GM21717 (cell line): ENCODE measurements at regions not wholly inside any gene's neighbourhood (a gene's known extent, or its start where the extent isn't known, plus 50 kb on each side); places are given as distances from the start of the nearest gene placed in this dataset.

Experiments used
- ATAC-seq: cut with Tn5 transposase; IDR thresholded peaks from one replicate; pipeline ENCODE4 v1.9.1; 2021; ENCODE audit warnings: mild to moderate bottlenecking, moderate library complexity; ENCODE audit not compliant: unreplicated experiment

- no peak for ATAC-seq
Measured at GRCh38 chr4:135605076-135605475, 1403.5 kb upstream of the PABPC4L start.

GRCh38 chr4:135604531-135604930 lies 1402.9 kb upstream of the PABPC4L start:
- ATAC-seq: no peak

- ATAC-seq: no peak
Measured at GRCh38 chr4:135601351-135601750, 1399.8 kb upstream of the PABPC4L start.

DNA sequence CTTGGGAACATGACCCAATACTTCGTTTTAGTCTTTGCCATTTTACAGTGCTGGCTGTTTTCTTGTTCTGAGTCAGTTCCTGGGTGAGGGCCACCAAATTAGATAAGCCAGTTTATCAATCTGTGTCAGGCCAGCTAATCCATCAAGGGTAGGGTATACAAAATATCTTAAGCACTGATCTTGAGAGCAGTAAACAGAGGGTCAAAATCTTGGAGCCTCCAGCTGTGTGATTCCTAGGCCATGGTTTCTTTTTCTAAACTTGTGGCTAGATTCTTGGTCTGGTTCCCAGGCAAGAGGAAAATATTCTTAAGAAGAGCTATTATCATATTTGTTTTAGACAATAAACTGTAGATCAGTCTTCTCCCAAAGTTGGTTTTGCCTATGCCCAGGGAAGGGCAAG lies 1396.6 kb upstream of the PABPC4L start:
- ATAC-seq: no peak

- ATAC-seq: no peak
Measured at GRCh38 chr4:135594521-135594920, 1392.9 kb upstream of the PABPC4L start.

GRCh38 chr4:135575041-135575440 lies 1373.5 kb upstream of the PABPC4L start:
- no peak for ATAC-seq

DNA sequence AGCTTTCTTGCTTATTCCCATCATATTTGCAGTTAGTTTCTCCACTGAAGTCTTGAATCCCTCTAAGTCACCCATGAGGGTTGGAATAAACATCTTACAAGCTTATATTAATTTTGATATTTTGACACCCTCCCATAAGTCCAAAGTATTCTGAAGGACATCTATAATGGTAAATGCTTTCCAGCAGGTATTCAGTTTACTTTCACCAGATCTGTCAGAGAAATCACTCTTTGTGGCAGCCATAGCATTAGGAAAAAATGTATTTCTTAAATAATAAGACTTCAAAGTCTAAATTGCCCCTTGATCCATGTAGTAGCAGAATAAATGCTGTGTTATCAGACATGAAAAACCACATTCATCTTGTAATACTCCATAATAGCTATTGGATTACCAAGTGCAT lies 1371.7 kb upstream of the PABPC4L start:
- no peak for ATAC-seq

- no peak for ATAC-seq
Measured at GRCh38 chr4:135564090-135564489, 1362.5 kb upstream of the PABPC4L start.

DNA sequence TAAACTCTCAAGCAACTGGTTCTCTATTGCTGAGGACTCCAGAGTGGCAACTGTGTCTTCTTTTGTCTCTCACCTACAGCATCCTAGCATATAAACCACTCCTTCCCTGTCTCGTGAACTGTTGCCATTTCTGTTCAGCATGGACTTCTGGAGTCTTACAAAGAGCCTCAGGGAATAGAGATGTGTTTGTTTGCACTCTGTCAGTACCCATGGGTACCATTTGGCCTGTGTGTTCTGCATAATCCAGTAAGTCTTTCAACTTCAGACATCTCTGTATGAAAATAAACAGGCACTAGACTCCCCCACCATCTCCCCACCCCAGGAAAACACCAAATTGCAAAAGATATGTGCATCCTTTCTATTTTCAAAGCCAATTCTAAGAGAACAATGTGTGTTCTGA lies 1351.6 kb upstream of the PABPC4L start:
- ATAC-seq: no peak

GRCh38 chr4:135552131-135552530 lies 1350.5 kb upstream of the PABPC4L start:
- ATAC-seq: no peak

DNA sequence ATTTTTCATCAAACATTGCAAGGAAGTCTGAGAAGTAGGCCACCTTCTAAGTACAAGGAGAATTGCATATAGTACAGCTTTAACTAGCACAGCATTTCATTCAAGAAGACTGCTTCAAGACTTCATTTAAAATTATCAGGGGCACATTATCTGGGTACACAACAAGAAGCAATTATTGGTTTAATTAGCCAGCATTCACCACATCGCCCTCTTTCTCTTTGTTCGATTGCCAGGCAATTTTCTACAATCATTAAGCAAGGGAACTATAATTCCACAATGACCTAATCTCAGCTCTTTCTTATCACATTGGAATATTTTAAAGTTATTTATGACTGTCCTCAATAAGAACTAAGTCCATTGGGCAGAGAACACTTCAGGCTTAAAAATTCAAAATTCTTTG lies 1347.1 kb upstream of the PABPC4L start:
- no peak for ATAC-seq

DNA sequence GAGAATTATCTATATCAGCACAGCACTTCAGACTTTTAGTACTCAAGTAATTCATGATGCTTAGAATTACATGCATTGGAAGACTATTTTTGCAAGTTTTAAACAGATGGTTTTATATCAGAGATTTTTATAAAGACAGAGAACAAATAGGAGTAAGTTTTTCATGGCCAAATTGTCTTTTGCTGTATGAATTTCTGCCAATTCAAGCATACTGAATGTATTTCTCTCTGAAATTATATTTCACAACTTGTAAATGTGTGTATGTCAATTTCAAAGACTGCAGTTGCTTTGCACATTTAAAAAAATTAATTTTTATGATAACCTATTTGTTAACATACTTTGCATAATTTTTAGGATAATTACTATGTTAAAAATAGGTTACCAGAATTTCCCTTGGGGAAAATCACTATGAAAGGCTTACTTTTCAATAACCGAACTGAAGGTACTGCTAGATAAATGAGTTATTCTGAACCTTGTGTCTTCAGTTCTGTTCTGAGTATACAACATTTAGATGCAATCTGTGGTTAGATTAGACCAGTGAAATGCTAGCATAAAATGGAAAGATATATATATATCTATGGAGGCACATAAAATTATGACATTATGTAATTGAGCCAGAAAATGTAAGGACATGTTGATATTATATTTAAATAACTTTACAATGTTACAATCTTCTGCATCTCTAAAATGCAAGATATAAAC lies 1344.2 kb upstream of the PABPC4L start:
- no peak for ATAC-seq

- ATAC-seq: no peak
Measured at GRCh38 chr4:135538698-135539097, 1337.1 kb upstream of the PABPC4L start.

GRCh38 chr4:135533053-135533452 lies 1331.5 kb upstream of the PABPC4L start:
- ATAC-seq: no peak

DNA sequence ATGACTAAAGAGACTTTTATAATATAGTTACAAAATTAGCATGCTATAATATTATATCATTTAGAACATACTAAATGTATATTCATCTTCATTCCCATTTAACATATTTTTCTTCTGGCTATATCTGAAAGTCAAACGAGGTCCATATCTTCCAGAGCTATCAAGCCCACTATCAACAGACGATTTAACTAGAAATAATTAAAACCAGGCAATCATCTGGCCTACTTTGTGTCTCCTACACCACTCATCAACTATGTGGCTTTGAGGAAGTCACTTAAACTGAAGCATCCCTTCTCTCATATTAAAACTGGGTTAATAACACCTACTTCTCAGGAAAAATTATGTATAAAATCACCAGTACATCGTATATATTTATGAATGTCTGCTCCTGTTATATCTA lies 1330.5 kb upstream of the PABPC4L start:
- ATAC-seq: no peak

DNA sequence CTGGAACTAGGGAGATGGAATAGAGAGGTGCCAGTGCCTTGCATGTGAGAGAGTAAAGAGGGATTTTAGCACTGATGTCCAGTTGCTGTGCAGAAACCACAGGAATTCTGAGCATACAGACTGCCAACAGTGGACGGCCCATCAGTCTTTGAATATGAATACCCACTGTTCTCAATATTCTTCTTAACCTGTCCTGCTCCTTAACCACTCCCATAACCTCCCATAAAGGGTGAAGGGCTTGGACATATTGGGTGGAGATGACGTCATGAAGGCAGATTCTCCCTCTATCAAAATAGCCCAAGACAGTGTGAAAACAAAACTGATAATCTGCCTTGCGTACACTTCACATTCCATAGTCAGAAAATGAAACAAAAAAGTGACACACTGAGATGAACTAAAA lies 1313.7 kb upstream of the PABPC4L start:
- no peak for ATAC-seq

- ATAC-seq: no peak
Measured at GRCh38 chr4:135510582-135510981, 1309.0 kb upstream of the PABPC4L start.

DNA sequence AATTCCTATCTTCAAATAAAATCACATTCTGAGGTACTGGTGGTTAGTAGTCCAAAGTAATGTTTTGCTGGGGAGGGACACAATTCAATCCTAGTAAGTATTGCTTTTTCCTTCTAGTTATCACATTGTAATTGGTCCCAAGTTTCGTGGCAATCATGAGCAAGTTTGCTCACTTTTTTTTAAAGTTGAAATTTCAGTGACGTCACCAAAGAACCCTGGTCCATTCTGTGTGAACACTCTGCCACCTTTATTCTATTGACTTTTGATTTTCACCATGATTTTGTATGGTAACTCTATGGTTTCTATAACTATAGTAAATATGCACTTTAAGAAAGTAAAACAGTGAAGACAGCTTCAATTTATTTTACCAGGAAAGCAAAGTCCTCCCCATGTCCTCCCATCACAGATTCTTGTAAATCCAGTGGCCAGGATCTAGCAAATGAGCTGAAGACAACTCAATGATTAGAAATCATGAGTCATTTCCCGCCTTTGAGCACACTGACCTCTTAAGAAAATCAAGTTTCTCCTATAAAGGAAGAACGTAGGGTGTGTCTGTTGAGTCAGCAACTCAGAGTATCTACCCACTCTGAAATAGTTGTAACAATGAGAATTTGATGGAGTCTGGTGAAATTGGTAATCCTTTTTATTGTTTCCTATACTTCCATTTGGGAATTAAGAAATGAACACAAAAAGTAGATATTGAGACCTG lies 1306.6 kb upstream of the PABPC4L start:
- ATAC-seq: no peak

- no peak for ATAC-seq
Measured at GRCh38 chr4:135497563-135498152, 1296.1 kb upstream of the PABPC4L start.

DNA sequence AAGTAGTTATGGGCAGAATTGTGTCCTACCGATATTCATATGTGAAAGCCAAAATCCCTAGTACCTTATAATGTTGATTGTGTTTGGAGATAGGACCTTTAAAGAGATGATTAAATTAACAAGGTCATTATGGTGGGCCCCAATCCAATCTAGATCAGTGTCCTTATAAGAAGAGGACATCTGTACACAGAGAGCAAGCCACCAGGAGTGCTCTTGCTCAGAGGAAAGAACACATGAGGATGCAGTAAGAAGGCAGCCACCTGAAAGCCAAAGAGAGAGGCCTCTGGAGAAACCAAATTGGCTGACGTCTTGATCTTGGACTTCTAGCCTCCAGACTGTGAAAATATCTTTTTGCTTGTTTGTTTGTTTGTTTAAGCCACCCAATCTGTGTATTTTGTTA lies 1290.8 kb upstream of the PABPC4L start:
- ATAC-seq: no peak

DNA sequence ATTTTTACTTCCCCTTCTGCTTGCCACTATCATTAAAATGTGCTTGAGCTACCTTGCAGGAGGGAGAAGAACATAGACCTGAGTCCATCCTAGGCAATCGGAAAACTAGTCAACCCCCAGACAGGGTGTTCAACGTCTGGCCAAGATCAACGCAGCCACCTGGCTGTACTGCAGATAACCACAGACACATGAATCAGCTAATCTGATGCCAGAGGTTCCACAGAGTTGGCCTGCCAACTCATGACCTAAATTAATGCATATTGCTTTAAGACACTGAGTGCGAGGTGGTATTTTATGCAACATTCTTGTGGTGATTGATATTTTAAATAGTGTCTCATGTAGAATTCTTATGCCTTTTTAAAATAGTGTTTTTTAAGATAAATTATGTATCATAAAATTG lies 1283.8 kb upstream of the PABPC4L start:
- ATAC-seq: no peak

DNA sequence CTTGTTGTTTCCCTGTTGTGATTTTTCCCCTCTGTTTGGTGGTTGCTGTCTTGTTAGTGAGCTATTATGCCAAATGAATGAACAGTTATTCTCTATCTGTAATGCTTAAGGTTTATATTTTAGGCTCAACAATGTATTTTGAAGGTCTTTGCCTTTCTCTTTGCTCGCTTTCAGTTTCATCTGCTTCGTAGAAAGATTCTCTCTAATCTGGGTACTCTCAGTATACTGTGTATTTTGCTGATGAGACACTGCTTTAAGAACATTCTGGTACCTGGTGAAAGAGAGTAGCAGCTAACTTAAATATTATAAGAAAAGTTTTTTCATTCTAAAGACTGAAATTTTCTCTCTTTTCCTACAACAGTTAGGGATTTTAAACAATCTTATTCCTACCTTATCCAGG lies 1274.7 kb upstream of the PABPC4L start:
- no peak for ATAC-seq
